Forelimb muscle (tissue), 1 donor: ENCODE measurements at regions not wholly inside any gene's neighbourhood (a gene's known extent, or its start where the extent isn't known, plus 50 kb on each side); places are given as distances from the start of the nearest gene placed in this dataset.

Experiments used
- DNase-seq: peaks from one replicate; pipeline ENCODE4 v3.0.0-alpha.2; 2013; ENCODE audit warnings: low read depth

DNA sequence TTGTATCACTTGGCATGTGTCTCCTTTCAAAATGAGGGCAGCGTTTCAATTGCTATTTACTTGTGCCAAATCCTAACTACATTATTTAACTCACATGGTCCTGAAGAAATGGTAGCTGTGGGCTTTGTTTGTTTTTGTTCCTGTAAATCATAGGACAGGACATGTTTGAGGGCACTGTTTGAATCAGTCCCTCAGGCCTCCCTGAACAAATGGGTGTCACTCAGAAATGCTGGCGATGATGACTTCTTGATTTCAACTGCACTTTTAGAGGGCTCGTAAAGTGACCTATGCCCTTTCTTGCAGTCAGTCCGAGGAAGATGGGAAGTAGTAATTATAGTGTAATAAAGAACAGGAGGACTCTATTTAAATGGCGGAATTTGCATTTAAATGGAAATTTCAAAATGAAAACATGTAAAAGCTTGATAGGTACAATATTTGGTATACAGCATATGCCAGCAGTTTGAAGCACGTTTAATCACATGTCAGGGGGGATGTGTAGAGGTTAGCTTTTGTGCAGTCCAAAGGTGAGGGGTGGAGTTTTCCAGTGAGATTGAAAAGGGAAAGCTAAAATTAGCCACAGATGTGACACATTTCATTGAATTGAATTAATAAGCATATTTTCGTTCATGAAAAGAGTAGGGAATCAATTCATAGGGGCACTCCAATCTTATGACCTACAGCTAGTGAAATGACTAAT, 1958.7 kb upstream of the IGFBP7 start:
- DNase-seq = no peak

GRCh38 chr4:59086410-59086809, 1976.2 kb upstream of the IGFBP7 start:
- no peak for DNase-seq

DNA sequence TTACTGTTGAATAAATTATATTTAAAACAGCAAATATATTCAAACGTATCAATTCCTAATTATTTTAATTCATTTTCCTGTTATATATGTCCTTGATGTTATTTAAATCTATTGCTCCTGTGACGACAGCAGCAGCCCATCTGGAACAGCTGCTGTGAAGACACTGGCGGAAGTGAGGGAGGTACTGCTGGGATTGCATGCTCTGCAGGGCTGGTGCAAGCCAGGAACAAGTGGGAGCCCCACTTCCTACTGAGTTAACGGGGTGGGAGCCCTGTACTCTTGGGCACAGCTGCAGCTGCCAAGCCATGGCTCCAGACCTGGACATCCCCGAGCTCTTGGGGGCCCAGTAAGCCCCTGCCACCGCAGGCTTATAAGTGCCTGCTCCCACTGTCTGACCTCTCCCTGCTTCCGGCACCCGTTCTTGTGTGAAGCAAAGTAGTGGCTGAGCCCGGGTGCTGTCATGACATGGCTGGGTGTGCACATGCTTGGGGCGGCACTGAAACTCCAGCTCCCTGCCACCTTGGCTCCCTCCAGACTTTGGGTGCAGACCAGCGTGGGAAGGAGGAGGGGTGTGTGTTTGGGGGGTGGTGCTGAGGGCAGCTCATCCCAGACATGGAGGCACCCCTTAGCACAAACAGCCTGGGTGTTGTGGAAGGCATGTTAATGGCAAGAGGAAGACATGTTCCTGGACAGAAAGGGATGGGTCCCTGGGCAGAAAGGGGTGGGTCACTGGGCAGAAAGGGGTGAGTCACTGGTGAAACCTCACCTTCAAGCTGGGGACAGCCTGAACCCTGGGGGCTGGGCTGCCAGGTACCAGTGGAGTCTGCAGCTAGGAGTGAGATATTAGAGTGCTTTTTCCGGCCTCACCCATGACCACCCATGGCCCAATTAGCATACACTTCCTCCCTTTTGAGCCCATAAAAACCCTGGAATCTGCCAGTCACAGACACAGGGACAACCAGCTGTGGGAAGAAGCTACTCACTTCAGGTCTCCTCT, 1981.3 kb upstream of the IGFBP7 start:
- no peak for DNase-seq

GRCh38 chr4:59094505-59094904, 1984.3 kb upstream of the IGFBP7 start:
- no peak for DNase-seq

GRCh38 chr4:59102311-59102710, 1992.1 kb upstream of the IGFBP7 start:
- DNase-seq = no peak

- DNase-seq = no peak
Observed at GRCh38 chr4:59120287-59120814, 2010.2 kb upstream of the IGFBP7 start.

GRCh38 chr4:59122626-59123025, 2012.4 kb upstream of the IGFBP7 start:
- no peak for DNase-seq

DNA sequence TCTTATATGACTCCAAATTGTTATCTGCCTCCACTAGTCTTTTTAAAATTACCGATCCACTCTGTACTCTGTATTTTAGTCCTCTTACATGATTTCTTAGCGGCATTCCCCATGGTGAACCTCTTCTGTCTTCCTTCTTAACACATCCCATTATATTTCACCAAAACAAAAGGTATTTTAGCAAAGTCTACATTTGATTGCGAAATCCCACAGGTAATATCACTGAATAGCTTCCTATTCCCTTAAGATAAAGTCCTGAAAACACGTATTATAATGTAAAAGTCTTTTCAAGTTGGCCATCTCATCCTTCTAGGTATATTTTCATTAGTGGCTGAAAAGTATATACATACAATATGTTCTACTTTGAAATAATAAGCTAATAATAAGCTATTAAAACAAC, 2016.0 kb upstream of the IGFBP7 start:
- DNase-seq = no peak

DNA sequence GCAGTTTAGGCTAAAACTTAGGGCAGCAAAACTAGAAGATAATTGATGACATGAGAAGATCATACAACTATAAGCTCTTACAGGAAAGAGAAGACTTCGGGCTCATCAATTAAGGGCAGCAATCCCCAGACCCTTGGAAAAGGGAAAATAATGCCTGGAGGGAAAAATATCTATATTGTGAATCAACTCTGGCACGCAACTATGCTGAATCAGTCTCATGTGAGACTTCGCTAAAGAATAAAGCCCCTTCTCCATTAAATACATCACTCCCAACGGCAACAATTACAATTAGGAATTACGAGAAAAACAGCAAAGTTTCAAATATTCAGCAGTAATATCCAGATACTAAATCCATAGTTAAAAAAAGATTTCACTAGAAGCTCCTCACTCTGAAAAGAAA, 2016.8 kb upstream of the IGFBP7 start:
- no peak for DNase-seq

DNA sequence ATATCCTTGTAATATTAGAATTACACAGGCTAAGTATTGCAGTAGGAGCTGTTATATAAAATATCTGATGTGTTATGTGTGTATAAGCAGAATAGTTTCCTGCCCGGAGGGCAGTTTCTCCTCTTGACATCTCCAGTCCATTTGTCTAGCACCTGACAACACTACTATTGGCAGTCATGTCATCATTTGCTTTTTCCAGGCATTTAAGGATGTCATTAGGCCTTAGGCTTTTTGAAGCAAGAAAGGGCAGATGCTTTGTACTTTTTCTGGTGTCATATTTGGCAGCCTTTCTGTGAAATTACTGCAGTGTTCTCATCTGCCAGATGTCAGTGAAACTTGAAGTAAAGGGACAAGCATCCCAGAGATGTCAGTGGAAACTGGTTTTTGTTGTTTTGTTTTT, 2017.6 kb upstream of the IGFBP7 start:
- no peak for DNase-seq

DNA sequence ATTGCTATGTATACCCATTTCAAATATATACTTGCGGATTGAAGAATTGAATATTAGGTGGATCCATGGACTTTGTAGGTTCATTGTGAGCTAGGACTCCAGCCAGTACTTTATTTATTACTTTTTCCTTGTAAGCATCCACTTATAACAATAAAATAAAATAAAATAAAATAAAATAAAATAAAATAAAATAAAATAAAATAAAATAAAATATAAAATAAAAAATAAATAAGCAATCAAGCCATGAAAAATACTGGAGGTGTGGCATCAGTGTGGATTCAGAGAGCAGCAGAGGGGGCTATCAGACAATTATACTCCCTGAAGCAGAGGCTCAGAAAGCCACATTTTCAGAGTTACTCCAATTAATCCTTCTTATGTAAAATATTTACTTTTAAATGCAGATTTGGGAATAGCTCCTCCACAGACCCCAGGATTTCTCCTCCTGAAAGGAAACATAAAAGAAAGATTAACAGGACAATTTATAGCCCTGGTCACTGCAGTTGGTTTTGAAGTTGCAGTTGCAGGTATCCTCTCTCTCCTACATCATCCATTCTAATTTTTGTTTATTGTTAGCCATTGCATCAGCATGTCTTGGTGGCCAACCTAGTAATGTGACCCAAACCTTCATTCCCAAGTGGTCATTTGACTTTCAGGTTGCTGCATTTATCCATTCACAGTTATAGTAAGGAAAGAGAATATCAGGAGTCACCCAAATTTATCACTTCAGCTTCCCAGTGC, 2025.2 kb upstream of the IGFBP7 start:
- DNase-seq = no peak

DNA sequence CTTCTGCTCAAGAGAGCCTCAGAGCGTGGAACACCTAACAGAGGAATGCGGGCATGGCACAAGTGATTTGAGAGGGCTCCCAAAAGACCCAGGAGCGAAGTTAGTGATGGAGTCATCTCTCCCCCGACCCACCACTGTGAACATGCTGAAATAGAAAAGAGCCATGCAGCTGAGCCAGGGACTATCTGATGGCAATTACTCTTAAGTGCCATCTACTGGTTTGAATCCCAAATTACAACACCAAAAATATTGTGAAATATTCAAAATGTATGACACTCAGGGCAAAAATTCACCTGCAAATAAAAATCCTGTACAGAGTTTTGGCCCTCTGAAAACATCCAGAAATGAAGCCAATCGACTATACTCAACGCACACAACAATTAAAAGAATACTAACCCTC, 2038.9 kb upstream of the ADGRL3 start:
- no peak for DNase-seq

GRCh38 chr4:59175617-59176016, 2024.5 kb upstream of the ADGRL3 start:
- no peak for DNase-seq

- DNase-seq = no peak
Observed at GRCh38 chr4:59179372-59179771, 2020.8 kb upstream of the ADGRL3 start.

DNA sequence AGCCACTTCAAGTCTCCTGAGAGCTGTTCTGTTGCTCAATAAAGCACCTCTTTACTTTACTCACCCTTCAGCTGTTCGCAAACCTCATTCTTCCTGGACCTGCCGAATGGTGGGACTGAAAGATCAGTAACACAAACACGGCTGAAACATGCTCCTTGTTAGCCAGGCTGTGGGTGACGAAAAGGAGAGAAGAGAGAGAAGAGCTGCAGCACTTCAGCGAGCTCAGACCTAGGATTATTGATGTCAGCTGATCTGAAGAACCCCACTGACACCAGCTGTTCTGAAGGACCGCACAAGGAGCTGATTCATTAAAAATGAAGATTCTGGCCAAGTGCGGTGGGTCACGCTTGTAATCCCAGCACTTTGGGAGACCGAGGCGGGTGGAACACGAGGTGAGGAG, 2020.0 kb upstream of the ADGRL3 start:
- DNase-seq = no peak

DNA sequence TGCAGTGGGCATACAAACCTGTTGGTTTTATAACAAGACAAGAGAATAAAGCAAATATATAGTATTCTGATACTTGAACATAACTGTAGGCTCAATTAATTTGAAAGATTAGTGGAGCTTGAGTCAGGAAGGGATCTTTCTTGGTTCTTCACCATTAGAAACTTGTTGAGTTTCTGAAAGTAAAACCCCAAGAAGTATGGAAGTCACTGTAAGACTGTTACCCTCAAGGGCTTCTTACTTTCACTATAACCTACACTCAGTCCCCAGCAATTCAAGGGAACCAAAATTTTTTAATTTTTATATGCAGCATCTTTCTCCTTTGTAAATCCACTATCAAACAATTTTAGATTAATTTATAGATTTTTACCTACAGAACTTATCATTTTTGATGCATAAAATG, 2019.2 kb upstream of the ADGRL3 start:
- DNase-seq = no peak

- no peak for DNase-seq
Observed at GRCh38 chr4:59195839-59196238, 2004.3 kb upstream of the ADGRL3 start.

DNA sequence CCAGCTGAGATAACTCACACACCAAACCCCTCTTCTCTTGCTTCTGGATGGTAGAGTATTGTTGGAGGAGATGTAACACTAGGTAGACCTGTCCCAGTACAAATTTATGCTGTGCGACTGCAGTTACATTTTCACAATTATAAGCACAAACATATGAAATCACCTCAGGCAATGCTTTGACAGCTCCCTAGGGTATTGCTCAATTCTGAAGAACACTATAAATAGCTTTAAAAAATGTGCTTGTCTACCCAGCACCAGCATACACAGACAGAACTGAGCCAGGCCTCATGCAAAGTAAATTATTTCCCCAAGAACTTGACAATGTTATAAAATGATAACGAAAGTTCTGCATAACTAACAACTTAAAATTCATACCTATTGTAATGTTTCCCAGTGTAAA, 1999.1 kb upstream of the ADGRL3 start:
- no peak for DNase-seq

GRCh38 chr4:59217910-59218631, 1982.1 kb upstream of the ADGRL3 start:
- DNase-seq = no peak

GRCh38 chr4:59222221-59222620, 1977.9 kb upstream of the ADGRL3 start:
- no peak for DNase-seq

DNA sequence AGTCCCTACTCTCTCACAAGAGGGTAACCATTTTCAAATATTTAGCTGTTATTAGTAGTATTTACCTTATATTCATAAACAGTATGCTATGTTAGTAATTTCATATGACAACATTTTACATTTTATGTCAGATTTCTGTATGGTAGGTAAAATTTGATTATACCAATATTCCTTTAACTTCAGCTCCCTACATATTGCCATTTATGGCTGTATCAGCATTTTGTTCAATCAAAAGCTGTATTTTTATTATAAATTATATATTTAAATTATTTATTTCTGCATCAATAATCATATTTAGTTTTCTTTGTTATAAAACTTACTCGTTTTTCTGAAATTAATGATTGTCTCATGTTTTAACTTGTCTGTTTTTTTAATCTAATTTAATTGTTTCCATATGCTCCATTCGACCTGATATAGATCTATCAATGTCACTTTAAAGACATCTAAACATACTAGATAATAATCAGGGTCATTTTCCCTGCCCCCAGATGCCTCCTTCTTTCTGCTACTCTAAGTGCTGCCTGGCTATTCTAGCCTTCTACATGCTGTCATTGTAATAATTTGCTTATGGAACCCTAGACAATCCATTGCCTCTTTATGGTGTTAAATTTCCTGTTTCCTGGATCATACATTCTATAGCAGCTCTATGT, 1976.7 kb upstream of the ADGRL3 start:
- DNase-seq = no peak
